ENCODE measurements at regions not wholly inside any gene's neighbourhood (a gene's known extent, or its start where the extent isn't known, plus 50 kb on each side); places are given as distances from the start of the nearest gene placed in this dataset.
"Not testable (repeated sequence)": the region's sequence is repeated elsewhere in the genome, so short reads cannot be mapped to it uniquely, and the experiment has no call there.

DNA sequence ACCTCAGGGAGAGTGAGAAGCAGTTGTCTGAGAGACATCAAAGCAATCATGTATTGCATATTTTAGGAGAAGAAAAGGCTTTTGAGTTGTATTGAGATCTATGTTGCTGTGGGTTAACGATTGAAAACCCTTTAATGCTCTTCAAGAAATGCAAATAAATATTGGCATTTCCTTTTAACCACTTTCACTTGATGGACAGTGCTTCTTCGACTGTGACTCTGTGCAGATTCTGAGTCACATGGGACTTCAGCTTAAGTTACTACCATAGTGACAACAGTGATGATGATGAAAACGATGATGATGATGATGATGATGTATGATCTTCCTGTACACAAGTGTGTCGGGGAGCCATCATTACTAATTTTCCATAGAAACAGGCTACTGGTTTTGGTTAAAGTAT is 181.8 kb downstream of the AKAIN1 start:
- DNase-seq = no peak

DNA sequence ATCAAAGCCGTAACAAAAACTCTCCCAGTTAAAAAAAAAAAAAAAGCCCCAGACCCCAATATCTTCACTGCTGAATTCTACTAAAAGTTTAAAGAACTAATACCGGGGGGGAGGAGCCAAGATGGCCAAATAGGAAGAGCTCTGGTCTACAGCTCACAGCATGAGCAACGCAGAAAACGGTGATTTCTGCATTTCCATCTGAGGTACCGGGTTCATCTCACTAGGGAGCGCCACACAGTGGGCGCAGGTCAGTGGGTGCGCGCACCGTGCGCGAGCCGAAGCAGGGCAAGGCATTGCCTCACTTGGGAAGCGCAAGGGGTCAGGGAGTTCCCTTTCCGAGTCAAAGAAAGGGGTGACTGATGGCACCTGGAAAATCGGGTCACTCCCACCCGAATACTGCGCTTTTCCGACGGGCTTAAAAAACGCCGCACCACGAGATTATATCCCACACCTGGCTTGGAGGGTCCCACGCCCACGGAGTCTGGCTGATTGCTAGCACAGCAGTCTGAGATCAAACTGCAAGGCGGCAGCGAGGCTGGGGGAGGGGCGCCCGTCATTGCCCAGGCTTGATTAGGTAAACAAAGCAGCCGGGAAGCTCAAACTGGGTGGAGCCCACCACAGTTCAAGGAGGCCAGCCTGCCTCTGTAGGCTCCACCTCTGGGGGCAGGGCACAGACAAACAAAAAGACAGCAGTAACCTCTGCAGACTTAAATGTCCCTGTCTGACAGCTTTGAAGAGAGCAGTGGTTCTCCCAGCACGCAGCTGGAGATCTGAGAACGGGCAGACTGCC is 192.8 kb downstream of the AKAIN1 start:
- not testable (repeated sequence) for DNase-seq

GRCh38 chr18:4994710-4995109 is 202.3 kb downstream of the AKAIN1 start:
- DNase-seq = no peak

- DNase-seq = no peak
Observed at GRCh38 chr18:4987452-4988405, 209.3 kb downstream of the AKAIN1 start.

- DNase-seq = no peak
Observed at GRCh38 chr18:4986677-4987076, 210.4 kb downstream of the AKAIN1 start.

DNA sequence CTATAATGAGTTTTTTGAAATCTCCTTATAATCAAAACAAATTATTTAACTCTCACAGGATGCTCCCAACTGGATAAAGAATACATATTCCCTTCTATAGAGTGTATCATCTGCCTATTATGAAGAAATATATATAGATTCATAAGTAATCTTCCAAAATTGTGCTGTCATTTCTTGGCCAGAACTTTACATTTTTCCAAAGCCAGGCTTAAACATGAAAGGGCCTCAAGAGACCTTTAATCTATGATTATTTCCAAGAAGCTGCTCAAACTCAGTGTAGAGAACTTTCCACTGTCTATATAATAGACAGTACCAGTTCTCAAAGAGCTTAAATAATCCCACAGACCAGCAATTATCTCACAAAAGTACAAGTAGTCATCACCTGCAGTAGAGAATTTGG is 211.0 kb downstream of the AKAIN1 start:
- no peak for DNase-seq

DNA sequence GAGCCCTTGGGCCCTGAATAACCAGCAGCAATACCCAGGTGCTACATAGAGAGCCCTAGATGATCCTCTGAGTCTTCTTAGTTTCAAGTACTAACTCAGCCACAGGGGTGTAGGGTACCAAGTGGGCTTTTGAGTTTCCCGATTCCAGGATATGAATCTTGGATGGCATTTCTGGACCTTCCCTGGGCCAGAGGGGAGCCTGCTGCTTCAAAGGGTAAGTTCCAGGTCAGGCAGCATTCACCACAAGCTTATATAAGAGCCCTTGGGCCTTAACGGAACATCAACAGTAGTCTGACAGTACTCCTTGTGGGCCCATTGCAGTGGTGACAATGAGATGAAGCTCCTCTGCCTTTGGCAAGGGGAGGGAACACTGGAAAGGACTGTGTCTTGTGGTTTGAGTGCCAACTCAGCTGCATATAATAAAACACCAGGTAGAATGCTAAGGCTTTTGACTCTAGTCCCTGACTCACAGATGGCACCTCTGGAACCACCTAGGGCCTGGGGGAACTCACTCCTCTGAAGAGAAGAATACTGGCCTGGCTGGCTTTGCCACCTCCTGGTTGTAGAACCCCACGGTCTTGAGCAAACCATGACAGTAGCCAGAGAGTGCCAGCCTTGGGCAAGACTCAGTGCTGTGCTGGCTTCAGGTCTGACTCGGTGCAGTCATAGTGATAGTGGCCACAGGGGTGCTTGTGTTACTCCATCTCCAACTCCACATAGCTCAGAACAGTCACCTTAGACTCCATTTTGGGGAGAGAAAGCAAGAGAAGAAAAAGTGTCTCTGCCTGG is 235.7 kb downstream of the AKAIN1 start:
- no peak for DNase-seq

DNA sequence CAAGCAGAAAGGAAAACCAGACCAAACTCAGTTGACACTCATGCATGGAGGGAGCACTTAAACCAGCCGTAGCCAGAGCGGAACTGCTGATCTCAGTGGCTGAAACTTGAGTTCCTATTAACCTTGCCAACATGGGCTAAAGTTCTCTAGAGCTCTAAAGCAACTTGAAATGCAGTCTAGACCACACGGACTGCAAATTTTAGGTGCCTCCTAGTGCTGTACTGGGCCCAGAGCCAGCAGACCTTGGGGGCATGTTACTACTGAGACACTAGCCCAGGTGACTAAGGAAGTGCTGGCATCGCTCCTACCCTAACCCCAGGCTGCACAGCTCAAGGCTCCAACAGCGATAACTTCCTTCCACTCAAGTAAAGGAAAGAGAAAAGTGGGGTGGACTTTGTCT is 236.5 kb downstream of the AKAIN1 start:
- DNase-seq = no peak

DNA sequence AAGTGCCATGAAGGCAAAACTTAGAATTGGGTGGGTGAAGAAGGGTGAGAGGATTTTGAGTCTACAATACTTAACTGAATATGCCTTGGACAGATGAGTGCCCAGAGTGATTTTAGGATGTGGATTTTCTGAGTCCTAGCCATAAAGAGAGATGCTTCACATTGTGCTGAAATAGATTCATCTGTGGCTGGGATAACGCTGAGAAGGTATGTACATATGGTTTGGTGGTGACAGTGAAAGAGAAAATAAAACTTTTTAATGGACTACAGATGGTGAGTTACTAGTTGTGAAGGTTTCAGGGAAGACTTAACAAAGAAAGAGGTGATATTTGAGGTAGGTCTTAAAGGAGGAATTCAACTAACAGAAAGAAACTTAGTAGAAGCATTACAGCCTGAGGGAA is 265.8 kb downstream of the AKAIN1 start:
- no peak for DNase-seq

GRCh38 chr18:4921548-4921947 is 275.5 kb downstream of the AKAIN1 start:
- no peak for DNase-seq

- not testable (repeated sequence) for DNase-seq
Observed at GRCh38 chr18:4917509-4917908, 279.5 kb downstream of the AKAIN1 start.

DNA sequence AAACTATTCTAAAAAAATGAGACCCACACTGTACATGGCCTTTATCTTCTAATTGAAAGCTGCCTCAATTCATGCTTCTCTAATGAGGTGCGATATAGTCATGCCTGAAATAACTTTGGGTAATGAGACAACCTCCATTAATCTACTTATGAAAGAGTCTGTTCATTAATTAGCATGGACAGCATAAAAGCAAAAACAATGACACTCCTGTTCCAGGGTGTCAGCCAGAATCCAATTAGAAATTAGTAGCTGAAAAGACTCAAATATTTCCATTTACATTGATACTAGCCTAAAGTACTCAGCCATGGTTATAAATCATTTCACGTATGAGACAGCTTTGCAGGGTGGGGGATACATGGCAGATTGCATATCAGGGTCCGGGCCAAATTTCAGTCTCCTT is 288.7 kb downstream of the AKAIN1 start:
- DNase-seq = no peak

DNA sequence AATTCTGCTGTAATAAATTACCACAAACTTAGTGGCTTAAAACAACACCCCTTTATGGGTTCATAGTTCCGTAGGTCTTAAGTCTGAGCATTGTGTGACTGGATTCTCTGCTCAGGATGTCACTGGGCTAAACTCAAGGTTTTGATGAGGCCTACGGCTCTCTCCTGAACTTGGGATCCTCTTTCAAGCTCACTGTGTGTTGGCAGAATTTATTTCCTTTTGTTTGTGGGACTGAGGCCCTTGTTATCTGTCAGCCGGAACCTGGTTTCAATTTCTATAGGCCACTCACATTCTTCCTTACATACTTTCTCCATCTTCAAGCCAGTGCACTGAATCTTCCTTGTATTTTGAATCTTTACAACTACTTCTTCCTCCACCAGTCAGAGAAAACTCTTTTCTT is 290.2 kb downstream of the AKAIN1 start:
- DNase-seq = no peak

DNA sequence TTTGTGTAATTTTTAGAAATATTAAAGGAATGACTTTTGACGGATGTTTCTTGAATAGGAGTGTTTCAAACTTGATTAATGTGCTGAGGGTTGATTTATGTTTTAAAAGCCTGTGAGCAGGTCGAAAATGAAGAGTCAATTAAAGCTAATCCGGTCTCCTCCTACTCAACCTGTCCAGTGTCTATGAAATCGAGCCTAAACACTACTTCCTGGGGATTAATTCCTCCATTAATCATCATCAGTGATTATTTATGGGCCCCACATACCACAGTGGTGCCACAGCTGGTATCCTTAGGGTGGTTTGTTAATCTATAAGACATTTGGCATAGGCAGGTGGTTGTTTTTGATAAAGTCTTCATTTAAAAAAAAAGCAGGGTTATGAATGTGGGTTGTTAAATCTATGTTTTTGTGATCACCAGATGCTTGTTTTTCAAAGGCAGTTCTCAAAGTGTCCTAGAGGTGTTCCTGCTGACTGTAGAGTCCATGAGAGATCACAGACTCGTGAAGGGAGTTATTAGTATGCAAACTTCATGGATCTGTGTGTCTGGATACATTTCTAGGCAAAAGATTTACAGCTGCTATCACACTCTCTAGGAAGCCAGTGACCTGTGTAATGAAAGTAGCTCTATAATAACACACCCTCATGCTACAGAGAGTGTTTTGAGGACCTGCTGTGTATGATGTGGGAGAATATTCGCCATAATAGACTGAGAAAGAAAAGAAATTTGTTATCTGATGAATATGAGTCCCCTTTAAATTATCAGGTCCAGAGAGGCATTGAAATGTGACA is 308.6 kb downstream of the AKAIN1 start:
- no peak for DNase-seq

DNA sequence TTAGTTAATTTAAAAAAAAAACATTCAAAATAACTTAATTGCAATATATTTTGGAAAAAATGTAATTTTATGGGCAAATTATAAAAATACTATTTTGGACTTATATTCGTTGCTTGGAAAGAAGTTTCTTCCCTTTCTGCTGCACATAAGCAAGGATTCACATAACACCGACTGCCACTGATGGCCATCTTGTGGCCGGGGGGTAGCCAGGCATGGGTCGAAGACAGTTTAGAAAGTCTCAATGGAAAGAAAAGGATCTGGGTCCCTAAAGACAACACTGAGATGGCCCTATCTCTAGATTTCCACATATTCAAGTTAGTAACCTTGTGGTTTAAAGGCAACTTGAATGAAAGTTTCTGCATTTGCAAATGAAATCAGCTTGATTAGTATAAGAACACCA is 318.6 kb downstream of the AKAIN1 start:
- DNase-seq = no peak

DNA sequence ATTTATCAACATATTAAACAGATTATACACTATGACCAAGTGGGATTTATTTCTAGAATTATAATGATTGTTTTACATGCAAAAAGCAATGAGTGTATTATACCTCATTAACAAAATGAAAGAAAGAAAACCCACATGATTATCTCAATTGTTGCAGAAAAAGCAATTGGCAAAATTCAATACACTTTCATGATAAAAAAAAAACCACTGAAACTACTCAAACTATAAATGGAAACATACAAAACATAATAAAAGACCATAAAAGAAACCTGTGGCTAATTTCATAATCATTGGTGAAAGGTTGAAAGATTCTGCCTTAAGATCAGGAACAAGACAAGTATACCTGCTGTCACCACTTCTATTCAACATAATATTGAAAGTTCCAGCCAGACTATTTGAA is 325.9 kb downstream of the AKAIN1 start:
- no peak for DNase-seq

- no peak for DNase-seq
Observed at GRCh38 chr18:4870177-4870773, 326.8 kb downstream of the AKAIN1 start.

- no peak for DNase-seq
Observed at GRCh38 chr18:4869155-4869554, 327.9 kb downstream of the AKAIN1 start.

GRCh38 chr18:4858379-4859127 is 338.5 kb downstream of the AKAIN1 start:
- DNase-seq = no peak

- no peak for DNase-seq
Observed at GRCh38 chr18:4854671-4855070, 342.4 kb downstream of the AKAIN1 start.

DNA sequence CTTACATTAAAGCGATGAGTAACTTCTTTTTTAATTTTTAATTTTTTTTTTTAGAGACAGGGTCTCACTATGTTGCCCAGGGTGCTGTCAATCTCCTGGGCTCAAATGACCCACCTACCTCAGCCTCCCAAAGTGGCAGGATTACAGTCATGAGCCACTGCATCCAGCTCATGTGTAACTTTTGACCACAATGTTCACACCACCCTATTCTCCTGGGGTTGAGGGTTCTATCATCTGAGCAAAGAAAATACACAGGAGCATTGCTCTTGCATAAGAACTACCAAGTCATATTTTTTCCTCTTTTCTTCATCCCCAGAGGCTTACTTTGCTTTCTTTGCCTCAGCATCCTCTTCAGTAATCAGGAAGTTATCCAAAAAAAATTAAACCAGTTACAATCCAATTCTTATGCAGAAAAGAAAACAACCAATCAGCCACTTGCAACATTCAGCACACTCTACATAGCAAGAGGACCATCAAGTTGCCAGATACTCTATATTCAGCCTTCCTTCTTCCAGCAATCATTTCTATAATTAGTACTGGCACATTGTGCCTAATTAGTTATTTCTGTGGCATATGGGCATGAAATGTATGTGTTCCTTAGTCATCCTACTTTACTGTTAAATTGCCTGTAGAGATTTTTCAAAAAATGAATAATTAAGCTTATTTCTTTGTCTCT is 345.6 kb downstream of the AKAIN1 start:
- DNase-seq = no peak

All from hematopoietic multipotent progenitor cell treated with erythropoietin and hydrocortisone succinate and interleukin-3 and kit ligand, for 8 days (in vitro differentiated cells).